ENCODE measurements at regions not wholly inside any gene's neighbourhood (a gene's known extent, or its start where the extent isn't known, plus 50 kb on each side); places are given as distances from the start of the nearest gene placed in this dataset.

DNA sequence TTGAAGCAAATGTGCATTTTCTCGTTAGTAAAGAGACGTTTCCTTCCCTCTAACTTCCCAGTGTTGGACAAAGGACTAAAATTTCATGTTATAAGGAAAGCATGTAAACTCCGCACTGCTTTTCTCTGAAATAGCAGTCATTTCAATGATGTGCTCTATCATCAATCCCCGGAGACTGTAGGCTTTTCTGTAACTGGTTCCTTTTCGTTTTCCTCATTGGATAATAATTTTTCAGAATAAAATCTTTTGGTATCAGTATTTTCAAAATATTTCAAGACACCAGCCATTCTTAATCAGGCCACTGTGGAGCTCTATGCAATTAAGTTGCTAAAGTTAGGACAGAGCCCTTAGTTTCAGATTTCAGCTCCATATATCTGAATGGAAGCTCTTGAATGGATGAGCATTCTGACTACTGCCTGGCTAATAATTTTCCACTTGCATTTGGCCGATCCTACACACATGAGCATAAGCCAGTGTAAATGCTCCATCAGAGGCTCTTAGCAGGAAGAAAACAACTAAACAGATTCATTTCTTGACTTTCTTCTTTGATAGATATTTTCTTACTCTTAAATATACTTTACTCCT, 157.7 kb downstream of the CHIC2 start:
- H3K4me1 ChIP-seq: peaks cover 0 to 5% of the 10 kb centered on the region in 2 donors
- no peaks in the 10 kb centered on the region for H3K36me3 ChIP-seq
- no peak overlapping the region for H3K27ac ChIP-seq
- no peaks in the 10 kb centered on the region for H3K27me3 ChIP-seq
- H3K9me3 ChIP-seq: no peaks in the 10 kb centered on the region
- TF ChIP-seq, protein P1, sequence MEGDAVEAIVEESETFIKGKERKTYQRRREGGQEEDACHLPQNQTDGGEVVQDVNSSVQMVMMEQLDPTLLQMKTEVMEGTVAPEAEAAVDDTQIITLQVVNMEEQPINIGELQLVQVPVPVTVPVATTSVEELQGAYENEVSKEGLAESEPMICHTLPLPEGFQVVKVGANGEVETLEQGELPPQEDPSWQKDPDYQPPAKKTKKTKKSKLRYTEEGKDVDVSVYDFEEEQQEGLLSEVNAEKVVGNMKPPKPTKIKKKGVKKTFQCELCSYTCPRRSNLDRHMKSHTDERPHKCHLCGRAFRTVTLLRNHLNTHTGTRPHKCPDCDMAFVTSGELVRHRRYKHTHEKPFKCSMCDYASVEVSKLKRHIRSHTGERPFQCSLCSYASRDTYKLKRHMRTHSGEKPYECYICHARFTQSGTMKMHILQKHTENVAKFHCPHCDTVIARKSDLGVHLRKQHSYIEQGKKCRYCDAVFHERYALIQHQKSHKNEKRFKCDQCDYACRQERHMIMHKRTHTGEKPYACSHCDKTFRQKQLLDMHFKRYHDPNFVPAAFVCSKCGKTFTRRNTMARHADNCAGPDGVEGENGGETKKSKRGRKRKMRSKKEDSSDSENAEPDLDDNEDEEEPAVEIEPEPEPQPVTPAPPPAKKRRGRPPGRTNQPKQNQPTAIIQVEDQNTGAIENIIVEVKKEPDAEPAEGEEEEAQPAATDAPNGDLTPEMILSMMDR (IDR thresholded peaks at IDR 0.05): no peak
- no peak for TF ChIP-seq POLR2A (IDR thresholded peaks at IDR 0.05)
- no peak for TF ChIP-seq POLR2AphosphoS5 (IDR thresholded peaks at IDR 0.05)
- no peak overlapping the region for H3K4me3 ChIP-seq
- intact Hi-C loops (cut with DNase I; ENCODE audit: low total_unique reads): no loop called here
- DNase-seq (ENCODE audit: low spot score in 2 of 2): no peak

DNA sequence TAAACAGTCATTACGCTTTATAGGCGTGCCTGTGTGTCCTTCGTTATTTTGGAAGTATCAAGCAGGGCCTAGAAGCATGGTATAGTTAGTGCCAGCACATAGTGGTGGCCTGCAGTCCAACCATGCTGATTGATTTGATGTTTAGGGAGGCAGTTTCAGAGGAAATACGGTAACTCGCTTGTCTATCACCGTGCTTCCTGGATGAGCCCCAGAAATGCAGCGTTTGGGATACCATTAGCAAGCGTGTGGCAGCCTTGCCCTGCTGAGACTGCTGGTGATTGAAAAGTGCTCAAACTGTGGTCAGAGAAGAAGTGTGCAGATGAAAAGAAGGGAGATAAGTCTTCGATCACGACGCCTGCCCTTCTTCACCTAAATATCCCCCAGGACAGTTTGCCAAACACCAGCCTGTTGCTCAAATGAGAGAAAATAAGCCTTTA, 158.4 kb downstream of the CHIC2 start:
- DNase-seq (ENCODE audit: low spot score in 2 of 2): no peak
- Histone ChIP-seq H3K9me3 (no peaks in the 10 kb centered on the region), H3K4me1 (peaks cover 0 to 5% of the 10 kb centered on the region in 2 donors), H3K27ac (peak overlapping the region in 1 of 2 donors; percentile 60), H3K27me3 (no peaks in the 10 kb centered on the region), H3K4me3 (peak overlapping the region; percentile 31 to 59 (median 42)), H3K36me3 (no peaks in the 10 kb centered on the region)
- TF ChIP-seq POLR2AphosphoS5 (IDR thresholded peaks at IDR 0.05) (no peak), POLR2A (IDR thresholded peaks at IDR 0.05) (no peak)
- TF ChIP-seq, protein P1 (IDR thresholded peaks at IDR 0.05): no peak
- intact Hi-C loops (cut with DNase I; ENCODE audit: low total_unique reads): no loop called here

DNA sequence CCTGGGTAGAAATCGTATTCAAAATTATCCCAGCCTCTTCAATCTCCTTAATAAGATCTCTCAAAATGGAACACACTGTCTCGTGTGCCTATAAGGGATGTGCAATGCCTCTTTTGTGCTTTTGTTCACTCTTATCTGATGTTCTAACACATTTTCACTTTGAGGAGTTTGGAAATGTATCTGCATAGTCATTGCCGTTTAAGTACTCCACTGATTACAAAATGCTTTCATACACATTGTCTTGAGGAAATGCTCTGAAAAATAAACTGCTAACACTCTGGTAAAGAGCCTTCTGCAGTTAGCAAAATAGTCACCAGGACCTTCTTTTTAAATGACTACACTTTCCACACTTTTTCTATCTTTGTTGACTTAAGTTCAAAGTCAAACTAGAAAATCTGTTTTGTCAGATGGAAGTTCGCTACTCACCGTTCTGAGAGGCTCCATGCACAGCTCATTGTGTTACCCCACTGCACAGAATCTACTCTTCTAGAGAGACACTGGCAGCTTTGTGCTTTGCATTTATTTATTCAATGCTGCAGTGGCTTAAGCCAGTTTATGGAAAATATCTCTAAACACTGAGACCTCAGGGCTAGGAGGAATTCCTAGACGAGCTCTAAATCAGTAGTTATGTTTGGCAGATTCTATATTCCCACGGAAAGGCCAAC, 159.0 kb downstream of the CHIC2 start:
- H3K27me3 ChIP-seq: no peaks in the 10 kb centered on the region
- no peaks in the 10 kb centered on the region for H3K9me3 ChIP-seq
- peak overlapping the region in 1 of 3 donors; percentile 59 for H3K4me3 ChIP-seq
- no peaks in the 10 kb centered on the region for H3K36me3 ChIP-seq
- peak overlapping the region in 1 of 2 donors; percentile 60 for H3K27ac ChIP-seq
- peaks cover 0 to 5% of the 10 kb centered on the region in 2 donors for H3K4me1 ChIP-seq
- intact Hi-C loops (cut with DNase I; ENCODE audit: low total_unique reads): no loop called here
- DNase-seq (ENCODE audit: low spot score in 2 of 2): no peak
- TF ChIP-seq POLR2A (IDR thresholded peaks at IDR 0.05) (no peak), POLR2AphosphoS5 (IDR thresholded peaks at IDR 0.05) (no peak)
- TF ChIP-seq, protein P1 (IDR thresholded peaks at IDR 0.05): no peak

- no peaks in the 10 kb centered on the region for H3K4me1 ChIP-seq
- no peaks in the 10 kb centered on the region for H3K36me3 ChIP-seq
- TF ChIP-seq POLR2A (IDR thresholded peaks at IDR 0.05) (no peak), POLR2AphosphoS5 (IDR thresholded peaks at IDR 0.05) (no peak)
- TF ChIP-seq, protein P1 (IDR thresholded peaks at IDR 0.05): no peak
- no peak for DNase-seq (ENCODE audit: low spot score in 2 of 2)
- H3K4me3 ChIP-seq: no peak overlapping the region
- intact Hi-C loops (cut with DNase I; ENCODE audit: low total_unique reads): no loop called here
- H3K9me3 ChIP-seq: no peaks in the 10 kb centered on the region
- no peaks in the 10 kb centered on the region for H3K27me3 ChIP-seq
- H3K27ac ChIP-seq: no peak overlapping the region
These were observed 161.6 kb downstream of the CHIC2 start for GRCh38 chr4:53902786-53903185.

DNA sequence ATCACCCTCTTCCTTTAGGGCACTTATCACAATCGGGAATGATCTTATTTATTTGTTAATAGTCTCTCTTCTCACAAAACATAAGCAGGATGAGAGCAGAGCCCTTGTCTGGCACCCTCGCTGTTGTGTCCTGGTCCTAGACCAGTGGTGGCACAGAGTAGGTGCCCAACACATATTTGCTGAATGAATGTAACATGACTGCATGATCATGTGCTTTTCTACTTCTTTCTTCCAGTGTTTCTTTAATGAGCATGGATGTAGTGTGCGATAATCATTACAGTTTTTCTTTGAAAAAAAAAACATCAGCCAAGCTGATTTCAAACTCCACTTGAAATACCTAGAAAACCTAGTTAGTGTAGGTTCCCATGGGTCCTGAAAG, 164.1 kb downstream of the CHIC2 start:
- Histone ChIP-seq H3K36me3 (no peaks in the 10 kb centered on the region), H3K27ac (no peak overlapping the region), H3K4me1 (no peaks in the 10 kb centered on the region), H3K9me3 (no peaks in the 10 kb centered on the region), H3K4me3 (no peak overlapping the region), H3K27me3 (no peaks in the 10 kb centered on the region)
- no peak for TF ChIP-seq POLR2AphosphoS5 (IDR thresholded peaks at IDR 0.05)
- TF ChIP-seq, protein P1 (IDR thresholded peaks at IDR 0.05): no peak
- no peak for TF ChIP-seq POLR2A (IDR thresholded peaks at IDR 0.05)
- intact Hi-C loops (cut with DNase I; ENCODE audit: low total_unique reads): no loop called here
- no peak for DNase-seq (ENCODE audit: low spot score in 2 of 2)
